ENCODE measurements at regions not wholly inside any gene's neighbourhood (a gene's known extent, or its start where the extent isn't known, plus 50 kb on each side); places are given as distances from the start of the nearest gene placed in this dataset.

- no peak for TF ChIP-seq CTCF (IDR thresholded peaks at IDR 0.05)
- no peak for TF ChIP-seq EZH2 (IDR thresholded peaks at IDR 0.05; ENCODE audit: borderline replicate concordance, insufficient read depth, low read depth, low read length, poor library complexity, severe bottlenecking)
Measured at GRCh38 chr14:29264865-29265264, 498.3 kb downstream of the FOXG1 start.

All from B cell (primary cell).